Mesenchymal stem cell (in vitro differentiated cells and primary cell): ENCODE measurements at regions not wholly inside any gene's neighbourhood (a gene's known extent, or its start where the extent isn't known, plus 50 kb on each side); places are given as distances from the start of the nearest gene placed in this dataset.
"Not testable (repeated sequence)": the region's sequence is repeated elsewhere in the genome, so short reads cannot be mapped to it uniquely, and the experiment has no call there.

ENCODE experiments used
- DNase-seq: peaks from one replicate; pipeline ENCODE4 v3.0.0-alpha.2; 2013
- H2AFZ ChIP-seq: one replicate; pipeline ENCODE4 v1.6.1; 2013; ENCODE audit warnings: low read depth, mild to moderate bottlenecking, control low read depth, inconsistent platforms, low read length, moderate library complexity
- H2AK5ac ChIP-seq: 2 replicates; pipeline ENCODE4 v1.6.1; 2013; ENCODE audit warnings: low read length, moderate library complexity, mild to moderate bottlenecking, inconsistent platforms; ENCODE audit not compliant: severe bottlenecking
- H2BK120ac ChIP-seq: one replicate; pipeline ENCODE4 v1.6.1; 2013; ENCODE audit warnings: low read depth, mild to moderate bottlenecking, inconsistent platforms, low read length, moderate library complexity
- H2BK12ac ChIP-seq, 2 experiments: one replicate each; pipeline ENCODE4 v1.6.1; 2013; ENCODE audit warnings: inconsistent platforms in 2 of 2, low read length in 2 of 2, mild to moderate bottlenecking in 2 of 2, moderate library complexity in 2 of 2, control low read depth in 1 of 2
- H2BK15ac ChIP-seq: one replicate; pipeline ENCODE4 v1.6.1; 2013; ENCODE audit warnings: mild to moderate bottlenecking, low read depth, inconsistent platforms; ENCODE audit not compliant: poor library complexity, severe bottlenecking
- H2BK5ac ChIP-seq: 2 replicates; pipeline ENCODE4 v1.6.1; 2013; ENCODE audit warnings: low read depth, mild to moderate bottlenecking, low read length, control low read depth, inconsistent platforms; ENCODE audit not compliant: poor library complexity, severe bottlenecking
- H3K14ac ChIP-seq, 2 experiments: one replicate each; pipeline ENCODE4 v1.6.1; 2013; ENCODE audit warnings: inconsistent platforms in 2 of 2, low read length in 2 of 2, control low read depth in 1 of 2, mild to moderate bottlenecking in 1 of 2, moderate library complexity in 1 of 2
- H3K18ac ChIP-seq, 2 experiments: one replicate each; pipeline ENCODE4 v1.6.1; 2013; ENCODE audit warnings: inconsistent platforms in 2 of 2, low read length in 2 of 2, control low read depth in 1 of 2, low read depth in 1 of 2, mild to moderate bottlenecking in 1 of 2
- H3K23ac ChIP-seq, 2 experiments: one replicate each; pipeline ENCODE4 v1.6.1; 2013; ENCODE audit warnings: inconsistent platforms in 2 of 2, low read length in 2 of 2, mild to moderate bottlenecking in 2 of 2, moderate library complexity in 2 of 2, control low read depth in 1 of 2
- H3K27ac ChIP-seq: 2 replicates; pipeline ENCODE4 v1.5.1; 2013; ENCODE audit warnings: mild to moderate bottlenecking, moderate library complexity, low read length, control low read depth, inconsistent platforms; ENCODE audit not compliant: poor library complexity, severe bottlenecking
- H3K27me3 ChIP-seq, 2 experiments: 2 replicates each; pipeline versions ENCODE4 v1.6.1 to v1.7.0; 2013; ENCODE audit warnings: low read length in 2 of 2, mild to moderate bottlenecking in 2 of 2, moderate library complexity in 2 of 2, control low read depth in 1 of 2, inconsistent platforms in 1 of 2; ENCODE audit not compliant: control insufficient read depth in 1 of 2, insufficient read depth in 1 of 2
- H3K36me3 ChIP-seq, 2 experiments: 2 replicates each; pipeline versions ENCODE4 v1.6.1 to v1.7.0; 2013; ENCODE audit warnings: low read length in 2 of 2, control low read depth in 1 of 2, inconsistent platforms in 1 of 2, low read depth in 1 of 2, mild to moderate bottlenecking in 1 of 2; ENCODE audit not compliant: insufficient read depth in 2 of 2, control insufficient read depth in 1 of 2
- H3K4ac ChIP-seq, 2 experiments: one replicate each; pipeline ENCODE4 v1.6.1; 2013; ENCODE audit warnings: inconsistent platforms in 2 of 2, low read length in 2 of 2, mild to moderate bottlenecking in 2 of 2, moderate library complexity in 2 of 2, control low read depth in 1 of 2, low read depth in 1 of 2
- H3K4me1 ChIP-seq: 2 replicates; pipeline ENCODE4 v1.6.1; 2013; ENCODE audit warnings: low read depth, low read length, control low read depth; ENCODE audit not compliant: control insufficient read depth, insufficient read depth
- H3K4me2 ChIP-seq: 2 replicates; pipeline ENCODE4 v1.6.1; 2013; ENCODE audit warnings: low read length, mild to moderate bottlenecking, inconsistent platforms; ENCODE audit not compliant: poor library complexity, severe bottlenecking
- H3K4me3 ChIP-seq, 2 experiments: 2 replicates each; pipeline versions ENCODE4 v1.5.1 to v1.7.0; 2013; ENCODE audit warnings: low read length in 2 of 2, mild to moderate bottlenecking in 2 of 2, control low read depth in 1 of 2, low read depth in 1 of 2; ENCODE audit not compliant: insufficient read depth in 1 of 2
- H3K79me1 ChIP-seq: replicated peaks from 2 replicates; pipeline ENCODE4 v1.6.1; 2013; ENCODE audit warnings: mild to moderate bottlenecking, control low read depth, low read length, inconsistent platforms; ENCODE audit not compliant: poor library complexity, severe bottlenecking
- H3K9ac ChIP-seq: 2 replicates; pipeline ENCODE4 v1.7.0; 2013; ENCODE audit warnings: mild to moderate bottlenecking, low read length, moderate library complexity
- H3K9me3 ChIP-seq: 2 replicates; pipeline ENCODE4 v1.7.0; 2013; ENCODE audit warnings: mild to moderate bottlenecking, low read length; ENCODE audit not compliant: control insufficient read depth
- H4K8ac ChIP-seq: one replicate; pipeline ENCODE4 v1.6.1; 2013; ENCODE audit warnings: inconsistent platforms, mild to moderate bottlenecking, low read length, moderate library complexity
- H4K91ac ChIP-seq: one replicate; pipeline ENCODE4 v1.6.1; 2013; ENCODE audit warnings: mild to moderate bottlenecking, low read length, inconsistent platforms
- WGBS: methylation state at CpG from one replicate; pipeline ENCODE4 v1.1.7; 2013; ENCODE audit warnings: mixed read lengths; 5-methylcytosine and 5-hydroxymethylcytosine counted together

DNA sequence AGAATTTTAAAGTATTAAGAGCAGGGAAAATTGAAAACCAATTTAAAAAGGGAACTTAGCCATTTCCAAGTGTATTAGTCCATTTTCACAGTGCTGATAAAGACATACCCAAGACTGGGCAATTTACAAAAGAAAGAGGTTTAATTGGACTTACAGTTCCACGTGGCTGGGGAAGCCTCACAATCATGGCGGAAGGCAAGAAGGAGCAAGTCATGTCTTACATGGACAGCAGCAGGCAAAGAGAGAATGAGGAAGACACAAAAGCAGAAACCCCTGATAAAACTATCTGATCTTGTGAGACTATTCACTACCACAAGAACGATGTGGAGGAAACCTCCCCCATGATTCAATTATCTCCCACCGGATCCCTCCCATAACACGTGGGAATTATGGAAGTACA is 178.8 kb downstream of the ERCC6L2 start:
- H3K14ac ChIP-seq, H3K9ac ChIP-seq, H4K91ac ChIP-seq, H2BK120ac ChIP-seq, H3K9me3 ChIP-seq, DNase-seq, H2BK15ac ChIP-seq, H3K18ac ChIP-seq, H3K4me2 ChIP-seq, H3K4me3 ChIP-seq, H3K27me3 ChIP-seq, H3K36me3 ChIP-seq, H2BK12ac ChIP-seq, H2AK5ac ChIP-seq, H2AFZ ChIP-seq, H3K4me1 ChIP-seq, H3K27ac ChIP-seq, H3K4ac ChIP-seq, H3K23ac ChIP-seq, H2BK5ac ChIP-seq, H3K79me1 ChIP-seq, H4K8ac ChIP-seq: not testable (repeated sequence)
- WGBS: 90% methylated on average over 5 of the region's 5 CpGs

DNA sequence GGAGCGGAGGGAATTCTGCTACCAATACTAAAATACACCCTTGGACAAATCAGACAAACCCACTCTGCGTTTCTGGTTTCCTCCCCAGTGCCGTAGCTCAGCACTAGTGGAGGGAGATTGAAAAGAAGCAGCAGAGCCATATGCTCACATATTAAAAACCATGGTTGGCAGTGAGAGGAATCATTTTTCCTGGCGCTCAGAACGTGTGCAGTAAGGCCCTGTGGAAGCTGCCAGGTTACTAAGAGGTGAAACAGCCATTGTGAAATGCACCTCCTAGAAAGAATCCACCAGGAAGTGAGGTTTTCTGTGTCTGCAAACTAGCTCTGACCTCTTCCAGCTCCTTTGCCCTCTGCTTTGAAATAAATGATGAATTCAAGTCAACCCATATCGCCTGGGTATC is 177.2 kb downstream of the ERCC6L2 start:
- Histone ChIP-seq H2BK15ac (no peak overlapping the region), H2BK12ac (no peak overlapping the region), H2BK5ac (no peak overlapping the region), H4K8ac (no peak overlapping the region), H3K27me3 (peaks cover 14 to 22% of the 10 kb centered on the region in 2 experiments), H3K23ac (no peak overlapping the region), H3K9ac (no peak overlapping the region), H2AK5ac (no peak overlapping the region), H3K14ac (no peak overlapping the region), H3K36me3 (no peaks in the 10 kb centered on the region), H3K4me2 (no peak overlapping the region), H4K91ac (no peak overlapping the region), H3K9me3 (no peaks in the 10 kb centered on the region), H3K79me1 (no peaks in the 10 kb centered on the region), H3K18ac (no peak overlapping the region), H3K4me1 (peaks cover 7% of the 10 kb centered on the region), H2AFZ (no peak overlapping the region), H3K4me3 (no peak overlapping the region), H2BK120ac (no peak overlapping the region), H3K4ac (no peak overlapping the region), H3K27ac (no peak overlapping the region)
- 76% methylated on average over 5 of the region's 6 CpGs for WGBS
- DNase-seq: no peak

DNA sequence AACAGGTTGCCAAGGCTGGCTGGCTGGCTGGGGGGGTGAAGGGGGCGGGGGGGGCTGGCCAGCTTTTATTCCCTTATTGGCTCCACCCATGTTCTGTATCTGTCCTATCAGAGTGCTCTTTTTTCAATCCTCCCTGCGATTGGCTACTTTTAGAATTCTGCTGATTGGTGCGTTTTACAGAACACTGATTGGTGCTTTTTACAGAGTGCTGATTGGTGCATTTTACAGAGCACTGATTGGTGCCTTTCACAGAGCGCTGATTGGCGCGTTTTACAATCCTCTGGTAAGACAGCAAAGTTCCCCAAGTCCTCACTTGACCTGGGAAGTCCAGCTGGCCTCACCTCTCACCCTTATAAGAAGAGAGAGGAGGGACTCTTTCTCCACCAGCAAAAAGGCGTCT is 175.9 kb downstream of the ERCC6L2 start:
- Histone ChIP-seq H3K18ac (no peak overlapping the region), H3K4me1 (peaks cover 2% of the 10 kb centered on the region), H3K9ac (no peak overlapping the region), H2BK15ac (no peak overlapping the region), H3K4me3 (no peak overlapping the region), H3K23ac (no peak overlapping the region), H2AK5ac (no peak overlapping the region), H3K4me2 (no peak overlapping the region), H2BK5ac (no peak overlapping the region), H3K27ac (no peak overlapping the region), H3K36me3 (no peaks in the 10 kb centered on the region), H3K9me3 (no peaks in the 10 kb centered on the region), H2BK120ac (no peak overlapping the region), H2BK12ac (no peak overlapping the region), H3K14ac (no peak overlapping the region), H4K8ac (no peak overlapping the region), H4K91ac (no peak overlapping the region), H3K27me3 (peaks cover 24 to 34% of the 10 kb centered on the region in 2 experiments), H3K79me1 (no peaks in the 10 kb centered on the region), H2AFZ (no peak overlapping the region), H3K4ac (no peak overlapping the region)
- 90% methylated on average over 3 of the region's 7 CpGs for WGBS
- DNase-seq: no peak

DNA sequence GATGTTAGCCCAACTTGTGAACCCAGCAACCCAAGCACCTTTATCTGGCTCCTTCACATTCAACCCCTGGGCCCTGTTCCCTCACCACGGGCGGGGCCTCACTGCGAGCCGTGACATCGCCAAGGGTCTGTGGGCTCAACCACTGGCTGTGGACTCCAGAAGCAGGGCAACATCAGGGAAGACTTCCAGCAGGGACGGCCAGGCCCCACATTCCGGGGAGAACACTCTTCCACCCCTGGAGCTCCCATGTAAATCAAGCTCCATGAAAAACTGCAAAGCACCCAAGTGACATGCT is 175.3 kb downstream of the ERCC6L2 start:
- no peaks in the 10 kb centered on the region for H3K79me1 ChIP-seq
- no peak overlapping the region for H3K4me2 ChIP-seq
- no peak overlapping the region for H2BK5ac ChIP-seq
- no peak overlapping the region for H2BK120ac ChIP-seq
- no peak overlapping the region for H2BK12ac ChIP-seq
- no peak overlapping the region for H2BK15ac ChIP-seq
- no peak overlapping the region for H3K27ac ChIP-seq
- H2AFZ ChIP-seq: no peak overlapping the region
- H3K9ac ChIP-seq: no peak overlapping the region
- H3K23ac ChIP-seq: no peak overlapping the region
- no peak overlapping the region for H3K4ac ChIP-seq
- H3K4me1 ChIP-seq: peaks cover 2% of the 10 kb centered on the region
- no peak overlapping the region for H4K8ac ChIP-seq
- H3K27me3 ChIP-seq: peaks cover 30 to 40% of the 10 kb centered on the region in 2 experiments
- H4K91ac ChIP-seq: no peak overlapping the region
- no peak overlapping the region for H3K14ac ChIP-seq
- H3K36me3 ChIP-seq: no peaks in the 10 kb centered on the region
- no peak overlapping the region for H2AK5ac ChIP-seq
- H3K9me3 ChIP-seq: no peaks in the 10 kb centered on the region
- no peak for DNase-seq
- 97% methylated on average over 7 of the region's 7 CpGs for WGBS
- H3K18ac ChIP-seq: no peak overlapping the region
- H3K4me3 ChIP-seq: peak overlapping the region in 1 of 2 experiments; percentile 11
